ENCODE measurements at regions not wholly inside any gene's neighbourhood (a gene's known extent, or its start where the extent isn't known, plus 50 kb on each side); places are given as distances from the start of the nearest gene placed in this dataset.

DNA sequence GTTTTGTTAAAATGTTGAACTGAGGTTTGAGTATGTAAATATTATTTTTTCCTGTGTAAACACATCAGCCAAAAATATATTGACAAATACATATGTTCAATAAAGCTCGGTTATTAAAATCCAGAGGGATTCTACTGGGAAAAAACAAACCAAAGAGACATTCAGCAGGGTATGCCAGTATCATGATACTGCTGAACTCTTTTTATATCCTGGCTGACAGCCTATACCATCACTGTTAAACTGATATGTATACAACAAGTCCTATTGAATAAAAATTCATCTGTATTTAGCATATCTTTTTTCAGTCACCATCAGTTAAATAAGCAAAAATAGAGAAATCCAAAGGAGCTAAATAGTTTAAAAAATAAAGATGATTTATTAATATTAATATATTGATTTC is 71.6 kb upstream of the NEO1 start:
- DNase-seq (ENCODE audit: low read depth) = no peak
- Histone ChIP-seq H3K27me3 (ENCODE audit: control insufficient read depth, insufficient read depth, low read length) (no peaks in the 10 kb centered on the region), H3K36me3 (ENCODE audit: control insufficient read depth, insufficient read depth, low read length) (no peaks in the 10 kb centered on the region), H3K4me3 (ENCODE audit: low read depth, low read length) (no peak overlapping the region)
- TF ChIP-seq, protein P1, sequence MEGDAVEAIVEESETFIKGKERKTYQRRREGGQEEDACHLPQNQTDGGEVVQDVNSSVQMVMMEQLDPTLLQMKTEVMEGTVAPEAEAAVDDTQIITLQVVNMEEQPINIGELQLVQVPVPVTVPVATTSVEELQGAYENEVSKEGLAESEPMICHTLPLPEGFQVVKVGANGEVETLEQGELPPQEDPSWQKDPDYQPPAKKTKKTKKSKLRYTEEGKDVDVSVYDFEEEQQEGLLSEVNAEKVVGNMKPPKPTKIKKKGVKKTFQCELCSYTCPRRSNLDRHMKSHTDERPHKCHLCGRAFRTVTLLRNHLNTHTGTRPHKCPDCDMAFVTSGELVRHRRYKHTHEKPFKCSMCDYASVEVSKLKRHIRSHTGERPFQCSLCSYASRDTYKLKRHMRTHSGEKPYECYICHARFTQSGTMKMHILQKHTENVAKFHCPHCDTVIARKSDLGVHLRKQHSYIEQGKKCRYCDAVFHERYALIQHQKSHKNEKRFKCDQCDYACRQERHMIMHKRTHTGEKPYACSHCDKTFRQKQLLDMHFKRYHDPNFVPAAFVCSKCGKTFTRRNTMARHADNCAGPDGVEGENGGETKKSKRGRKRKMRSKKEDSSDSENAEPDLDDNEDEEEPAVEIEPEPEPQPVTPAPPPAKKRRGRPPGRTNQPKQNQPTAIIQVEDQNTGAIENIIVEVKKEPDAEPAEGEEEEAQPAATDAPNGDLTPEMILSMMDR (IDR thresholded peaks at IDR 0.05; ENCODE audit: insufficient read depth, low read length, poor library complexity, severe bottlenecking) = no peak

DNA sequence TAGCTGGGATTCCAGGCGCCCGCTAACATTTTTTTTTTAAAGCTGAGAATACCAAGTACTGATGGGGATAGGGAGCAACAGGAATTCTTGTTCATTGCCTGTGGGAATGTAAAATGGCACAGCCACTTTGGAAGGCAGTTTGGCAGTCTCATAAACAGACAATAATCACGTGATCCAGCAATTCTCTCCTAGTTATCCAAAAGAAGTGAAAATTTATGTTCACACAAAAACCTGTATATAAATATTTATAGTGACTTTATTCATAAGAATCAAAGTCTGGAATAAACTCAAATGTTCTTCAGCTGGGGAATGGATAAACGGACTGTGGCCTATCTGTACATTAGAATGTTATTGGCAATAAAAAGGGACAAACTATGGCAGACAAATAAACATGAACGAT is 72.5 kb upstream of the NEO1 start:
- Histone ChIP-seq H3K4me3 (ENCODE audit: low read depth, low read length) (no peak overlapping the region), H3K36me3 (ENCODE audit: control insufficient read depth, insufficient read depth, low read length) (no peaks in the 10 kb centered on the region), H3K27me3 (ENCODE audit: control insufficient read depth, insufficient read depth, low read length) (no peaks in the 10 kb centered on the region)
- no peak for DNase-seq (ENCODE audit: low read depth)
- TF ChIP-seq, protein P1 (IDR thresholded peaks at IDR 0.05; ENCODE audit: insufficient read depth, low read length, poor library complexity, severe bottlenecking) = no peak

GRCh38 chr15:72979308-72979707 is 73.0 kb upstream of the NEO1 start:
- TF ChIP-seq, protein P1 (IDR thresholded peaks at IDR 0.05; ENCODE audit: insufficient read depth, low read length, poor library complexity, severe bottlenecking) = no peak
- Histone ChIP-seq H3K27me3 (ENCODE audit: control insufficient read depth, insufficient read depth, low read length) (no peaks in the 10 kb centered on the region), H3K36me3 (ENCODE audit: control insufficient read depth, insufficient read depth, low read length) (no peaks in the 10 kb centered on the region), H3K4me3 (ENCODE audit: low read depth, low read length) (no peak overlapping the region)
- no peak for DNase-seq (ENCODE audit: low read depth)

DNA sequence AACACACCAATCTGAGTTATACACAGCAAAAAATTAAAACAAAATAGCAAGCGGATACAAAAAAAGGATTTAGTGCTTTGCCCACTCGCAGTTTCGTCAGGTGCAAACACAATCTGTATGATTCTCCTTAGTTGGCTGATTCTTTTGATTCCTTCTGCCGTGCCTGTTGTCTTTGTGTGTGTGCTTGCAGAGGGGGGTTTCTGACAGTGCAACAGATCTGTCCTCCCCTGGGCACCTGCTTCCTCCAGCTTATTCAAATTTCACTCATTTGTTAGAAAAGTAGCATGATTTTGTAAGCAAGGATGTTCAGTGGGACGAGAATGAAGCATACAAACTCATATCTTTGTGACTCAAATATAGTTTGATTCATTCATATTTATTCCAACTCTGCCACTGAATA is 74.0 kb upstream of the NEO1 start:
- H3K36me3 ChIP-seq (ENCODE audit: control insufficient read depth, insufficient read depth, low read length) = no peaks in the 10 kb centered on the region
- TF ChIP-seq, protein P1 (IDR thresholded peaks at IDR 0.05; ENCODE audit: insufficient read depth, low read length, poor library complexity, severe bottlenecking) = no peak
- no peaks in the 10 kb centered on the region for H3K27me3 ChIP-seq (ENCODE audit: control insufficient read depth, insufficient read depth, low read length)
- H3K4me3 ChIP-seq (ENCODE audit: low read depth, low read length) = no peak overlapping the region
- no peak for DNase-seq (ENCODE audit: low read depth)

DNA sequence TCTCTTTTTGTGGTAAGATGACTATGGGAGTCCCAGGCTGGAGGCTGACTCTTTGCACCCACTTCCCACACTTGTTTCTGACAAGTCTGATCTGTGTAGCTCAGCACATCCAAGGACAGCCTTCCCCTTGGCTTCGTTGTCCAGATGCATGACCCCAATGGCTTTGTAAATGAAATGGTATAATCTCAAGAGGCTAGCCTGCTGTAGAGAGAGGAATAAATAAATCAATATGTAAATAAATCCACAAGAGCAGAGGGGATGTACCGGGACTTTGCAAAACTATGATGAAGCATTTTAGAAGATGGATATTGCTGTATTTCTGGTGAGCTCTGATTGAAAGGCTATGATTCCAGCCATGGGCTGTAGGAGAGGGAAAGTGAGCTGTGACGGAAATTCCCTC is 79.9 kb upstream of the NEO1 start:
- no peak for DNase-seq (ENCODE audit: low read depth)
- TF ChIP-seq, protein P1 (IDR thresholded peaks at IDR 0.05; ENCODE audit: insufficient read depth, low read length, poor library complexity, severe bottlenecking) = no peak
- H3K27me3 ChIP-seq (ENCODE audit: control insufficient read depth, insufficient read depth, low read length) = no peaks in the 10 kb centered on the region

GRCh38 chr15:72971766-72972165 is 80.5 kb upstream of the NEO1 start:
- H3K4me3 ChIP-seq (ENCODE audit: low read depth, low read length) = no peak overlapping the region
- no peaks in the 10 kb centered on the region for H3K27me3 ChIP-seq (ENCODE audit: control insufficient read depth, insufficient read depth, low read length)
- H3K36me3 ChIP-seq (ENCODE audit: control insufficient read depth, insufficient read depth, low read length) = no peaks in the 10 kb centered on the region
- TF ChIP-seq, protein P1 (IDR thresholded peaks at IDR 0.05; ENCODE audit: insufficient read depth, low read length, poor library complexity, severe bottlenecking) = no peak
- DNase-seq (ENCODE audit: low read depth) = no peak

More for the DNA sequence above, 79.9 kb upstream of the NEO1 start:
- Histone ChIP-seq H3K36me3 (ENCODE audit: control insufficient read depth, insufficient read depth, low read length) (no peaks in the 10 kb centered on the region), H3K4me3 (ENCODE audit: low read depth, low read length) (no peak overlapping the region)
